ENCODE measurements at regions not wholly inside any gene's neighbourhood (a gene's known extent, or its start where the extent isn't known, plus 50 kb on each side); places are given as distances from the start of the nearest gene placed in this dataset.

DNA sequence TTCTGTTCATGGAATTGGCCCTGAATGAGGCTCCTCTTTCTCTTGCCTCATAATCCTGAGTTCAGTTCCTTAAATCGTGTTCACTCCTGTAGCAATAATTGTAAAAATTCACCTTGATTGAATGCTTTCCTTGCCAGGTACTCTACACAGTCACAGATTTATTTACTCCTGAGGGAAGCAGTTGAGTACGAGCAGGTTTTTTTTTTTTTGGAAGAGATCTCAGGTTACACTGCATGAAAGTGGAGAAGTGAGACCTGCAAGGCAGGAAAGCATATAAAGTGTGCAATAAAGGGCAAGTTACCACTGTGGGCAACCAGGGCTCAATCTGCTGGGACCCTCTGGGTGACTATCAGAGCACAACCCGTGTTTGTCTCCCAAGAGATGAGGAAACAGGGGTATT lies 93.0 kb upstream of the DOK5 start:
- H3K9me2 ChIP-seq (ENCODE audit: insufficient read depth, low read length), result no peaks in the 10 kb centered on the region
- BruUV-seq (replicated peaks), result no TSS peak
- CTCF ChIA-PET (ENCODE audit: unreplicated experiment), result no interaction called here
- no peak overlapping the region for H3K4me3 ChIP-seq (ENCODE audit: low read depth, low read length, poor library complexity, severe bottlenecking)
- no peak for DNase-seq (ENCODE audit: low spot score)
- no peak overlapping the region for H3K27ac ChIP-seq (ENCODE audit: low read depth, low read length, poor library complexity, severe bottlenecking)
- TF ChIP-seq, protein P1, sequence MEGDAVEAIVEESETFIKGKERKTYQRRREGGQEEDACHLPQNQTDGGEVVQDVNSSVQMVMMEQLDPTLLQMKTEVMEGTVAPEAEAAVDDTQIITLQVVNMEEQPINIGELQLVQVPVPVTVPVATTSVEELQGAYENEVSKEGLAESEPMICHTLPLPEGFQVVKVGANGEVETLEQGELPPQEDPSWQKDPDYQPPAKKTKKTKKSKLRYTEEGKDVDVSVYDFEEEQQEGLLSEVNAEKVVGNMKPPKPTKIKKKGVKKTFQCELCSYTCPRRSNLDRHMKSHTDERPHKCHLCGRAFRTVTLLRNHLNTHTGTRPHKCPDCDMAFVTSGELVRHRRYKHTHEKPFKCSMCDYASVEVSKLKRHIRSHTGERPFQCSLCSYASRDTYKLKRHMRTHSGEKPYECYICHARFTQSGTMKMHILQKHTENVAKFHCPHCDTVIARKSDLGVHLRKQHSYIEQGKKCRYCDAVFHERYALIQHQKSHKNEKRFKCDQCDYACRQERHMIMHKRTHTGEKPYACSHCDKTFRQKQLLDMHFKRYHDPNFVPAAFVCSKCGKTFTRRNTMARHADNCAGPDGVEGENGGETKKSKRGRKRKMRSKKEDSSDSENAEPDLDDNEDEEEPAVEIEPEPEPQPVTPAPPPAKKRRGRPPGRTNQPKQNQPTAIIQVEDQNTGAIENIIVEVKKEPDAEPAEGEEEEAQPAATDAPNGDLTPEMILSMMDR (conservative IDR thresholded peaks at IDR 0.05; ENCODE audit: low read length), result no peak
- TF ChIP-seq EZH2phosphoT487 (IDR thresholded peaks at IDR 0.05; ENCODE audit: borderline replicate concordance, low read depth, low read length), result no peak
- H3K4me2 ChIP-seq (ENCODE audit: low read length), result no peak overlapping the region
- POLR2A ChIA-PET, result no interaction called here
- H4K20me1 ChIP-seq (ENCODE audit: insufficient read depth, low read length), result no peaks in the 10 kb centered on the region
- no peaks in the 10 kb centered on the region for H3K36me3 ChIP-seq (ENCODE audit: insufficient read depth, low read length)
- no peaks in the 10 kb centered on the region for H3K4me1 ChIP-seq (ENCODE audit: insufficient read depth, low read length, poor library complexity, severe bottlenecking)
- H3K79me2 ChIP-seq (ENCODE audit: insufficient read depth, low read depth, low read length), result no peaks in the 10 kb centered on the region
- no peak overlapping the region for H2AFZ ChIP-seq (ENCODE audit: low read length)
- intact Hi-C loops (cut with micrococcal nuclease; ENCODE audit: unreplicated experiment), result no loop called here
- H3K9me3 ChIP-seq (ENCODE audit: low read length), result no peaks in the 10 kb centered on the region

DNA sequence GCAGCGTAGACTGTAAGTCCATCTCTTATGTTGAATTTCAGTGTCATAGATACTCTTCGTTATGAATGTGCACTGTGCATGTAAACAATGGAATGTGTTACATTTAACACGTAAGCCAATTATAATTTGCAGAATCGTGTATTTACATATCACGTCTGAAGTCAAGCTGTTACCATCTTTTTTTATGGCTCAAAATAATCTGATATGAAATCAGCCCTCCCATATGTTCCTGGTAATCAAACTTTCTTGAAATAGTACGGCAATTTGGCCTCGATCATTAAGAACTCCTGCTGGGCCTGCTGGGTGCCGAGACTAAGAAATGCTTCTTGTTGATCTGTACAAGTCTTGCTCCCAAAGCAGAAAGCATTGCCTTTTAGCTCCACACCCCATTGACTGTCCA lies 89.6 kb upstream of the DOK5 start:
- Histone ChIP-seq H3K9me2 (ENCODE audit: insufficient read depth, low read length) (no peaks in the 10 kb centered on the region), H3K4me3 (ENCODE audit: low read depth, low read length, poor library complexity, severe bottlenecking) (no peak overlapping the region), H3K4me1 (ENCODE audit: insufficient read depth, low read length, poor library complexity, severe bottlenecking) (no peaks in the 10 kb centered on the region), H3K9me3 (ENCODE audit: low read length) (no peaks in the 10 kb centered on the region), H3K4me2 (ENCODE audit: low read length) (no peak overlapping the region), H3K79me2 (ENCODE audit: insufficient read depth, low read depth, low read length) (no peaks in the 10 kb centered on the region), H3K36me3 (ENCODE audit: insufficient read depth, low read length) (no peaks in the 10 kb centered on the region), H4K20me1 (ENCODE audit: insufficient read depth, low read length) (no peaks in the 10 kb centered on the region), H2AFZ (ENCODE audit: low read length) (no peak overlapping the region), H3K27ac (ENCODE audit: low read depth, low read length, poor library complexity, severe bottlenecking) (no peak overlapping the region)
- no TSS peak for BruUV-seq (replicated peaks)
- no peak for TF ChIP-seq EZH2phosphoT487 (IDR thresholded peaks at IDR 0.05; ENCODE audit: borderline replicate concordance, low read depth, low read length)
- TF ChIP-seq, protein P1 (conservative IDR thresholded peaks at IDR 0.05; ENCODE audit: low read length), result no peak
- ChIA-PET POLR2A (no interaction called here), CTCF (ENCODE audit: unreplicated experiment) (no interaction called here)
- intact Hi-C loops (cut with micrococcal nuclease; ENCODE audit: unreplicated experiment), result no loop called here
- no peak for DNase-seq (ENCODE audit: low spot score)

DNA sequence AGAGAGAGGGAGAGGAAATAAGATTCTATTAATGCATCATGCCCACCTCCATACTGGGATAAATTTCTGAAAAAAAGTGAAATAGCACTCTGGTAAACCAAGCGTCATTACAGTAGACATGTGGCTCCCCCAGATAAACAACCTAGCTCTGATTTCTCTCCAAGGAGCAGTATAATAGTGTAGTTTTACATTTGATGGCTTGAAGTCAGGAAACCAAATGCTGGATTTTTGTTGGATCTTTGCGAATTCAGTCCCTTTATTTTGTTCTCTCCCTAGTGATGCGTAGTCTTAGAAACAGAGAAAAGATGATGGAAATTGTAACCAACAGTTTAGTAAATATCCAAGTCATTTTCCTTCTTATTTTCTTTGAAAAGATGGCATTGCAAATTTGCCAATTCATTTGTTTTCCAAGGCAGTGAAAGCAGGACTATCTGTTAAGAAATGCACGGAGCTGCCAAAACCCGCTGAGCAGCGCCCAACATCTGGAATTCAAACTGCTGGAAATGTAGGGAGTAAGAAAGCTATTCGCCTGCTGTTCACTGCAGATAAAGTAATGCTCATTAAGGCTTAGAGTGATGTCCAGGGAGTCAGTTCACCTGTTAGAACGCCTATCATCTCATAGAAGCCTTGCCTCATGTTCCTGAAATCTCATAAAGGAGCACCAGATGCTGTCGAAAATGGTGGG lies 85.7 kb upstream of the DOK5 start:
- Histone ChIP-seq H3K79me2 (ENCODE audit: insufficient read depth, low read depth, low read length) (no peaks in the 10 kb centered on the region), H3K4me3 (ENCODE audit: low read depth, low read length, poor library complexity, severe bottlenecking) (no peak overlapping the region), H3K9me3 (ENCODE audit: low read length) (no peaks in the 10 kb centered on the region), H3K4me1 (ENCODE audit: insufficient read depth, low read length, poor library complexity, severe bottlenecking) (no peaks in the 10 kb centered on the region), H2AFZ (ENCODE audit: low read length) (no peak overlapping the region), H3K4me2 (ENCODE audit: low read length) (no peak overlapping the region), H3K27ac (ENCODE audit: low read depth, low read length, poor library complexity, severe bottlenecking) (no peak overlapping the region), H3K36me3 (ENCODE audit: insufficient read depth, low read length) (no peaks in the 10 kb centered on the region), H4K20me1 (ENCODE audit: insufficient read depth, low read length) (no peaks in the 10 kb centered on the region), H3K9me2 (ENCODE audit: insufficient read depth, low read length) (no peaks in the 10 kb centered on the region)
- TF ChIP-seq EZH2phosphoT487 (IDR thresholded peaks at IDR 0.05; ENCODE audit: borderline replicate concordance, low read depth, low read length), result no peak
- TF ChIP-seq, protein P1 (conservative IDR thresholded peaks at IDR 0.05; ENCODE audit: low read length), result no peak
- POLR2A ChIA-PET, result interaction anchor here (0.6 to 0.9 kb wide), 3 partner anchors 11 to 151 kb away, joined by 3 read pairs; no protein-coding TSS in a partner anchor
- DNase-seq (ENCODE audit: low spot score), result no peak
- intact Hi-C loops (cut with micrococcal nuclease; ENCODE audit: unreplicated experiment), result no loop called here
- BruUV-seq (replicated peaks), result no TSS peak
- CTCF ChIA-PET (ENCODE audit: unreplicated experiment), result no interaction called here

All from OCI-LY7 (cell line).